Mammary epithelial cell (primary cell): ENCODE measurements at regions not wholly inside any gene's neighbourhood (a gene's known extent, or its start where the extent isn't known, plus 50 kb on each side); places are given as distances from the start of the nearest gene placed in this dataset.

Experiments used
- CTCF ChIP-seq, 2 donors: IDR thresholded peaks in 1 of 2; conservative IDR thresholded peaks in 1 of 2; 2 replicates each; pipeline ENCODE4 v1.5.1; 2011 to 2012; ENCODE audit warnings: inconsistent platforms in 2 of 2, low read length in 2 of 2, mild to moderate bottlenecking in 2 of 2, control low read depth in 1 of 2, low read depth in 1 of 2; ENCODE audit not compliant: insufficient read depth in 1 of 2; ENCODE audit errors: extremely low read depth in 1 of 2
- EZH2 ChIP-seq: IDR thresholded peaks from 2 replicates; pipeline ENCODE4 v1.6.1; 2012; ENCODE audit warnings: low read length, inconsistent platforms, borderline replicate concordance

- TF ChIP-seq CTCF (conservative IDR thresholded peaks at IDR 0.05 in 1 of 2, IDR thresholded peaks at IDR 0.05 in 1 of 2; ENCODE audit: extremely low read depth in 1 of 2, insufficient read depth in 1 of 2, low read depth in 1 of 2, low read length in 2 of 2), result no peak
- TF ChIP-seq EZH2, result no peak
Measured at GRCh38 chr2:146444987-146445386, 1399.8 kb upstream of the ACVR2A start.
